ENCODE measurements at regions not wholly inside any gene's neighbourhood (a gene's known extent, or its start where the extent isn't known, plus 50 kb on each side); places are given as distances from the start of the nearest gene placed in this dataset.

DNA sequence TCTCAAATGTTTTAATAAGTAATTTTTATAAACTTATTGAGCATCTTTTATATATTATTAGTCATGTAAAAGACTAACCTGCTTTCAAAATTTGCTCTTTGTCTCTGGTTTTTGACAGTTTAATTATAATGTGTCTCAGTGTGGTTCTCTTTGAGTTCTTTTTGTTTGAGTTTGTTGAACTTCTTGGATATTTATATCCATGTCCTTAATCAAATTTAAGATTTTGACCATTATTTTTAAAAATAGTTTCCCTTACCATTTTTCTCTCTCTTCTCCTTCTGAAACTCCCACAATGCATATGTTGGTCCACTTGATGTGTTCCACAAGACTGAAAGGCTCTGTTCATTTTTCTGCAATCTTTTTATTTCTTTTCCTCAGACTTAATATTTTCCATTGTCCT, 366.1 kb upstream of the GOLIM4 start:
- intact Hi-C loops (cut with DNase I, micrococcal nuclease), result no loop called here
- no peaks in the 10 kb centered on the region for H3K36me3 ChIP-seq (ENCODE audit: low read depth)
- no peak for ATAC-seq
- no peak for DNase-seq
- no peaks in the 10 kb centered on the region for H3K4me1 ChIP-seq (ENCODE audit: low read depth)
- TF ChIP-seq, protein P1, sequence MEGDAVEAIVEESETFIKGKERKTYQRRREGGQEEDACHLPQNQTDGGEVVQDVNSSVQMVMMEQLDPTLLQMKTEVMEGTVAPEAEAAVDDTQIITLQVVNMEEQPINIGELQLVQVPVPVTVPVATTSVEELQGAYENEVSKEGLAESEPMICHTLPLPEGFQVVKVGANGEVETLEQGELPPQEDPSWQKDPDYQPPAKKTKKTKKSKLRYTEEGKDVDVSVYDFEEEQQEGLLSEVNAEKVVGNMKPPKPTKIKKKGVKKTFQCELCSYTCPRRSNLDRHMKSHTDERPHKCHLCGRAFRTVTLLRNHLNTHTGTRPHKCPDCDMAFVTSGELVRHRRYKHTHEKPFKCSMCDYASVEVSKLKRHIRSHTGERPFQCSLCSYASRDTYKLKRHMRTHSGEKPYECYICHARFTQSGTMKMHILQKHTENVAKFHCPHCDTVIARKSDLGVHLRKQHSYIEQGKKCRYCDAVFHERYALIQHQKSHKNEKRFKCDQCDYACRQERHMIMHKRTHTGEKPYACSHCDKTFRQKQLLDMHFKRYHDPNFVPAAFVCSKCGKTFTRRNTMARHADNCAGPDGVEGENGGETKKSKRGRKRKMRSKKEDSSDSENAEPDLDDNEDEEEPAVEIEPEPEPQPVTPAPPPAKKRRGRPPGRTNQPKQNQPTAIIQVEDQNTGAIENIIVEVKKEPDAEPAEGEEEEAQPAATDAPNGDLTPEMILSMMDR (IDR thresholded peaks at IDR 0.05), result no peak
- H3K4me3 ChIP-seq, result no peak overlapping the region
- H3K9me3 ChIP-seq, result no peaks in the 10 kb centered on the region

DNA sequence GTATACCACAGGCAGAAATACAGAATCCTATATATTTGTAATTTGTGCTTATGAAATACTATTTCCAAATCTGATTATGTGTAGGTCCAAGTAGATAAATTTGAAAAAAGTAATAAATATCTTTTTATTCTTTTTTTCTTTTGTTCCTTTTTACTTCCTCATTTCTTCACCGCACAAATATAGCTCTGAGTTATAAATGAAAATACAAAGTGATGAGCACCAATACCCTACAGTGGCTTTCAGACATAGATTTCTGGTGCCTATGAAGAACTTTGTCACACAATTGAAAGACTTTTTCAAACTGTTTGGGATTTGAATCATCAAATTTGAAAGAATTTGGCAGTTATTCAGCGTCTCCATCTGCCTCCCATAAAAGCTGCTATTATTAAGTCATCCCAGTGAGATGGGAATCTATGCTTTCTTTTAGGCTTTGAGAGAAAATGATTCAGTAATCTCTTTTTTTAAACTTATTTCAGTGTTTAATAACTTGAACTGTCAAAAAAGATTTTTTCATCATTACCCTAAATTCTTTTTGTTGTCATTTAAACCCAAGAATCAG, 363.6 kb upstream of the GOLIM4 start:
- ATAC-seq (no peak), DNase-seq (no peak)
- Histone ChIP-seq H3K36me3 (ENCODE audit: low read depth) (no peaks in the 10 kb centered on the region), H3K4me1 (ENCODE audit: low read depth) (no peaks in the 10 kb centered on the region), H3K9me3 (no peaks in the 10 kb centered on the region), H3K4me3 (no peak overlapping the region)
- TF ChIP-seq, protein P1 (IDR thresholded peaks at IDR 0.05), result no peak
- intact Hi-C loops (cut with DNase I, micrococcal nuclease), result no loop called here

DNA sequence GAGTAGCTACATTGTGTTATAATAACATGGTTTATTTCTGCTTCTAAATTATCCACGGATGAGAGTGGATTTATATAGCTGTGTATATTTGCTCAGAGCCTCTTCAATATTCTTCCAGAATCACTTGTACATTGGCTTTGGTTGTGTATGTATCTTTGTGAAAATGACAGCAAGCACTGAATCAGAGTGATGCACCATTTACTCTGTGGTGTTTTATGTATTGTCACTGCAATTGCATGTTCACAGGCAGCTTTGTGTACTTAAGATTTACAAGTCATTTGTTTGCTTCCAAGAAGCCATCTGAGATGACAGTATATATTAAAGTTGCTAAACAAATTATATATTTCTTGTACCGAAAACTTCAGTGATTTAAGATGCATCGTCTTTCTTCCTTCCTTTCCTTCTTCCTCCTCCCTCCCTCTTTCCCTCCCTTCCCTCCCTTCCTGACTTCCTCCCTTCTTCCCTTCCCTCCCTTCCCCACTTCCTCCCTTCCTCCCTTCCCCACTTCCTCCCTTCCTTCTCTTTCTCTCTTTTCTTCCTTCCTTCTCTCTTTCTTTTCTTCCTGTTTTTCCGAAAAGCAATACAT, 362.3 kb upstream of the GOLIM4 start:
- H3K4me3 ChIP-seq, result no peak overlapping the region
- H3K36me3 ChIP-seq (ENCODE audit: low read depth), result no peaks in the 10 kb centered on the region
- ATAC-seq (no peak), DNase-seq (no peak)
- no peaks in the 10 kb centered on the region for H3K4me1 ChIP-seq (ENCODE audit: low read depth)
- intact Hi-C loops (cut with DNase I, micrococcal nuclease), result no loop called here
- H3K9me3 ChIP-seq, result no peaks in the 10 kb centered on the region
- TF ChIP-seq, protein P1 (IDR thresholded peaks at IDR 0.05), result no peak

DNA sequence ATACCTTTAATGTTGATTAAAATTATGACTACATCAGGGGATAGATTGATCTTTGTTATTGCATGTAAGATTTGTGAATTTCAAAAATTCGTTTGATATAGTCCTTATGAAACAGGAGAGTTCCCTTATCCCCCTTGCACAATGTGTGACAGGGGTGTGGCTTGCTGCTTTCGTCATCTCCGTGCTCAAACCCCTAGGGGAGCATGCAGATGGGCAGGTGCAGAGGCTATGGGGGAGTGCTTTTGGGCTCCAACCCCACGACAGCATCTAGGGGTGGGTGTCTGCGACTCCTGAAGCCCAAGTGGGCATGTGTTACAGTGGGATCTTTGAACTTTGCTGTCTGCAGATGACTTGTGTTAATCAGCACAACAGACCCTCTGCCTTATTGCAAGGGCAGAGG, 360.1 kb upstream of the GOLIM4 start:
- H3K4me1 ChIP-seq (ENCODE audit: low read depth), result no peaks in the 10 kb centered on the region
- DNase-seq (no peak), ATAC-seq (no peak)
- TF ChIP-seq, protein P1 (IDR thresholded peaks at IDR 0.05), result no peak
- intact Hi-C loops (cut with DNase I, micrococcal nuclease), result no loop called here
- no peaks in the 10 kb centered on the region for H3K36me3 ChIP-seq (ENCODE audit: low read depth)
- H3K4me3 ChIP-seq, result no peak overlapping the region
- H3K9me3 ChIP-seq, result no peaks in the 10 kb centered on the region

DNA sequence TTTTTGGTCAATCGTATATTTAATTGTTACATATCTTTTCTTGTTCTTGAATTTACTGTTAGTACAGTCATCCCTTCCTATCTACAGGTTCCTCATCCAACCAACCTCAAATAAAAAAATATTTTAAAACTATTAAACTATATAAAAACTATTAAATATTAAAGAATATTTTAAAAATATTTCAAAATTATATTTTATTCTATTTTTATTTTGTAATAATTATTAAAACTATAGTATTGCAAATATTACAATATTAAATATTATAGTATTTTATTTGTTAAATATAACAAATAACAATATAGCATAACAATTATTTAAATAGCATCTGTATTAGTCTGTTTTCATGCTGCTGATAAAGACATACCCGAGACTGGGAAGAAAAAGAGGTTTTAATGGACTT, 357.9 kb upstream of the GOLIM4 start:
- intact Hi-C loops (cut with DNase I, micrococcal nuclease), result no loop called here
- Histone ChIP-seq H3K4me3 (no peak overlapping the region), H3K36me3 (ENCODE audit: low read depth) (no peaks in the 10 kb centered on the region), H3K9me3 (no peaks in the 10 kb centered on the region), H3K4me1 (ENCODE audit: low read depth) (no peaks in the 10 kb centered on the region)
- TF ChIP-seq, protein P1 (IDR thresholded peaks at IDR 0.05), result no peak
- no peak for DNase-seq
- no peak for ATAC-seq

DNA sequence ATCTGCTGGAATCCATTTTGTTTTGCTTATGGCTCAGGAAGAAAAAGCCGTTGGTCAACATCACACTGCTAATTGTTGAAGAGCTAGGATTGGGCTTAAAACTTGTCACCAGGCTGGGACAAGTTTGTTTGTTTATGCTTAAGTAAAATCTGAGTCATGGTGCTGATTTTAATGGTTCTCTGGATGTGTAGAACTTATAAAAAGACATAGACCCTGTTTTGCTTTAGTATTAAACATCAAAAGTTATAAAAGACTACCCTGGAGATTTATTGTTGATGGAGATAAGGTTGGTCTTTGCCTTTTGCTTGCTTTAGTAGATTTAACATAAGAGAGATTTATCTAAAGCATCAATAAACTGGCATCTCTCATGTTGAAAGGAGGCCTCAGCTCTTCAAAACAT, 348.2 kb upstream of the GOLIM4 start:
- H3K4me1 ChIP-seq (ENCODE audit: low read depth), result no peaks in the 10 kb centered on the region
- no peak overlapping the region for H3K4me3 ChIP-seq
- no peaks in the 10 kb centered on the region for H3K9me3 ChIP-seq
- DNase-seq (no peak), ATAC-seq (no peak)
- H3K36me3 ChIP-seq (ENCODE audit: low read depth), result no peaks in the 10 kb centered on the region
- intact Hi-C loops (cut with DNase I, micrococcal nuclease), result no loop called here
- TF ChIP-seq, protein P1 (IDR thresholded peaks at IDR 0.05), result no peak
